ENCODE measurements at regions not wholly inside any gene's neighbourhood (a gene's known extent, or its start where the extent isn't known, plus 50 kb on each side); places are given as distances from the start of the nearest gene placed in this dataset.

GRCh38 chr7:115224922-115225321, 303.0 kb downstream of the MDFIC start (continued):
- TF ChIP-seq YY1 (IDR thresholded peaks at IDR 0.05; ENCODE audit: low read depth, low read length) (no peak), EGR1 (IDR thresholded peaks at IDR 0.05; ENCODE audit: borderline replicate concordance, low read depth, low read length) (no peak), SIX5 (IDR thresholded peaks at IDR 0.05; ENCODE audit: low read depth, low read length) (no peak), KDM4A (IDR thresholded peaks at IDR 0.05; ENCODE audit: low read depth, low read length, severe bottlenecking) (no peak), JUN (IDR thresholded peaks at IDR 0.05; ENCODE audit: low read depth, low read length) (no peak), BACH1 (IDR thresholded peaks at IDR 0.05; ENCODE audit: low read length) (no peak), RBBP5 (IDR thresholded peaks at IDR 0.05; ENCODE audit: borderline replicate concordance, low read depth, low read length) (no peak)
